Stimulated activated CD8-positive, alpha-beta memory T cell treated with anti-CD3 and anti-CD28 coated beads, Interleukin-15, amount 100 ng/mL, for 1 hour (primary cell): ENCODE measurements at regions not wholly inside any gene's neighbourhood (a gene's known extent, or its start where the extent isn't known, plus 50 kb on each side); places are given as distances from the start of the nearest gene placed in this dataset.
"Not testable (repeated sequence)": the region's sequence is repeated elsewhere in the genome, so short reads cannot be mapped to it uniquely, and the experiment has no call there.

Experiments
- DNase-seq: peaks from one replicate; pipeline ENCODE4 v3.0.0-alpha.2; 2020; ENCODE audit warnings: low read depth

DNA sequence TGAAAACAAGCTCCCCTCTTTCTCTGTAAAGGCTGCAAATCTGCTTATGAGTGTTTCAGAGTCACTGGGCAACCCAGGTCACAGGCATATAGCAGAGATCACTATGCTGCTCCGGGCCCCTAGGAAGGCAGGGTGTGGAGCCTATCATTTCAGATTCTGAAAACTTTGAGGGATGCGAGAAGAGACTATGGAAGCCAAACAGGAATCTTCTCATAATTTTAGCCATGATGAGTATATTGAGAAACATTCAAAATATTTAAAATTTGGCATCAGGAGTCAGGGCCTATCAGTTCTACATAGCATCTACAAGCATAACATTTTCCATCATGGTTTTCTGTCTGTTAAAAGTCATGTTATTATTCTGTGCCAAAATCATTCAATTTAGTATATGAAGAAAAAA is 61.7 kb upstream of the ATXN3L start:
- no peak for DNase-seq

DNA sequence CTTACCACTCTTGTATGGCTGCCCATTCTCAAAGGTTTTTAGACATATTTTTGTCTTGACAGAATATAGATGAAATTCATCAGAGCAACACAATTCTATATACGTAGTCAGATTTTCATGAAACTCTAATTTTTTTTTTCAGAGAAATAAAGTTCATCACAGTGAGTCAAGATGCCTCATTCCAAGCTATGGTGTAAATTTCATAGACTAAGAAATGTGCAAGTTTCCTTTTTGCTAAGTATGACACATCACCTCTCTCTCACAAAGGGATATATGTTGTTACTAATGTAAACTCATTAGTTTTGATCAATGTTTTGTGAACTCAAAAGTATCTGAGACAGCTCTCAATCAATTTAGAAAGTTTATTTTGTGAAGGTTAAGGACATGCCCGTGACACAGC is 60.4 kb upstream of the ATXN3L start:
- DNase-seq = no peak

DNA sequence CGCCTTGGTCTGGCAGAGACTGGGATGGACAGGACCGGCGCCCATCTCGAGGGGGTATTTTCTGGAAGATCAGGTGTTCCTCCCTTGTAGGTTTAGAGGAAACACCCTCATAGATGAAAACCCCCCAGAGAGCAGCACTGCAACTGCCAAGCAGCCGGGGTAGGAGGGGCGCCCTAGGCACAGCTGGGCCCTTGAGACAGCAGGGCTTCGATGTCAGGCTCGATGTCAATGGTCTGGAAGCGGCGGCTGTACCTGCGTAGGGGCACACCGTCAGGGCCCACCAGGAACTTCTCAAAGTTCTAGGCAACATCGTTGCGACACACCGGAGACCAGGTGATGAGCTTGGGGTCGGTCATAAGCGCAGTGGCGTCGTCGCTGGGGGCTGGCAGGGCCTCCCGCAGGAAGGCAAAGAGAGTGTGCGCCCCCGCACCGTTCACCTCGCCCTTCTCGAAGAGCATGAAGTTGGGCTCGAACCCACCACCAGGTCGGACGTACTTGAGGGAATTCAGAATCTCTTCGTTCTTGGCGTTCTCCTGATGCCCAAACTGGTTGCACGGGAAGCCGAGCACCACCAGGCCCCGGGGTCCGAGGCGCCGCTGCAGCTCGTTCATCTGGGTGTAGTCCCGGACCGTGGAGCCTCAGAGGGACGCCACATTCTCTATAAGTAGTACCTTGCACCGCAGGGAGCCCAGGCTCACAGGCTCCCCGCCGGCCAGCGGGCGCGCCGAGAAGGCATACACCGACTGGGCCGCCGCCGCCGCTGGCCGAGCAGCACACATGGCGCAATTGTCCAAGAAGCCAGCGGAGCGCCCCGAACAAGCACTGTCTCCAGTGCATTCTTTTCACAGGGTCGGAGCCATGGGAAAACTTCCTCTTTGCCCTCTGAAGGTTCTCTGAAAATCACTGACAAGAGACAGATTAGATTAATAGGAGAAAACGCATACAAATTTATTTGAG is 59.0 kb upstream of the ATXN3L start:
- DNase-seq = not testable (repeated sequence)

DNA sequence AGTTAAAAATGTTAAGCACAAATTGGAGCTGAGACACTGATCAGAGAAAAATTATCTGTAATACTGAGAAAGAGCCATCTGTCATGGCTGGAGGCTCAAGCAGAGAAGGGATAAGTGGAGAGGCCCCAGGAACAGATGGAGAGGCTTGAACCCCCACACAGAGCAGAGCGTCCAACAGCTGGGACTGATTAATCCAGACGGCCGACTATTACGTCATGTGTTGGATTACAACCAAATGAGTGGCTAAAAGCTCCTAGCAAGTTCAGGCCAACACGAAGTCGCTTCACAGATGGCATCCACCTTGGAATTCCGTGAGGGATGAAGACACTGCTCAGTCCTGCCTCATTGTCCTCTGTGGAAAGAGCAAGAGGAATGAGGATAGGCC is 57.7 kb upstream of the ATXN3L start:
- DNase-seq = no peak

DNA sequence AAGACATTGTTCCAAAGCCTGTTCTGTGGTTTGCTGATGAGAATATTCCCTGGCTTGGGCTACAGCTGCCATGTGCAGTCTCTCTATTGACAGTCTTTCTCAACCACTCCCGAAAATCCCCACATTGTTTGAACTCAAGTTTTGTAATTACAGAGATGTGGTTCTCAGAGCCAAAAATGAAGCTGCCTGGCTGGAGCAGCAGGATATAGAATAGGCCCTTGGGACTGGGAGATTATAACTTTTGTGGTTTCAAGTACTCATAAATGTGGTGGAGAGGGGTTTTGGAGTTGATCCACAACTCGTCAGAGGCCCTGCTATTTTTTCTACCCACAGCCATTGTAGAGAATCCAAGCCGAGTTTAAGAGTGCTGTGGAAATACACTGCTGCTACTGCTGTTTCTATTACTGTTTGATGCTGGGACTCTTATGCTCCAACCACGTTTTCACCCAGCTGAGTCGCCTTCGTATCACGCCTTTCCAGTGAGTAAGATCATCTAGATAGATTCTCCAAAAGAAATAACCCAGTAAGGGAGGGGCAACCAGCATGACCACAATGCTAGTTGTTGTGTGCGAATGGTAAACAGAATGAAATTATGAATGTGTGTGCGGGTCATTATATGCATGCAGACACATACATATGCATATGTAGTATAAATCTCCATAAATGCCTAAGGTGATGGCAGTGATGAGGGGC is 57.1 kb upstream of the ATXN3L start:
- DNase-seq = no peak

DNA sequence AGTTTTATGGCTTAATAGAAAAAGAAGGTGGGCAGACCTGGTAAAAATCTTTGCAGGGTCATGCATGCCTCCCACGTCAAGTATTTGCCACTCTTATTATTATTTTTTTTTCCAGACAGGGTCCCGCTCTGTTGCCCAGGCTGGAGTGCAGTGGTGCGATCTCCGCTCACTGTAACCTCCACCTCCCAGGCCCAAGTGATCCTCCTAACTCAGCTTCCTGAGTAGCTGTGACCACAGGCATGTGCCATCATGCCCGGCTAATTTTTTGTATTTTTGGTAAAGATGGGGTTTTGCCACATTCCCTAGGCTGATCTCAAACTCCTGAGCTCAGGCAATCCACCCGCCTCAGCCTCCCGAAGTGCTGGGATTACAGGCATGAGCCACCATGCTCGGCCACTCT is 55.7 kb upstream of the ATXN3L start:
- DNase-seq = not testable (repeated sequence)

DNA sequence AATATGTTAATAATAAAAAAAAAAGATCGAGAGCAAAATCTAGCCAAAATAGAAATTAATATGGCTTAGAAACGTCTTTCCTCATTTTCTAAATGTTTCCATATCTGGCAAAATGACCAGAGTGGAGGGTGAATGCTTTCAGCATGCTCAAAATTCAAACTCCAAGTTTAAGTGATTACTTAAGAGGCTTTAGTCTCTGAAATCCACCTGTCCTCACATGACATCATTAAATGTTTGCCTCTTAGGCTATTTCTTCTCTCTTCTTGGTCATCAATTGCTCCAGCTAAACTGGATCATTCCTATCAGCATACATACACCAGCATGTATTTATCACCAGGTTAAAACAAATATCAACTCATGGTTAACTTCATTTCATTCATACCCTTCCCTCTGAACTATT is 54.5 kb upstream of the ATXN3L start:
- DNase-seq = no peak

DNA sequence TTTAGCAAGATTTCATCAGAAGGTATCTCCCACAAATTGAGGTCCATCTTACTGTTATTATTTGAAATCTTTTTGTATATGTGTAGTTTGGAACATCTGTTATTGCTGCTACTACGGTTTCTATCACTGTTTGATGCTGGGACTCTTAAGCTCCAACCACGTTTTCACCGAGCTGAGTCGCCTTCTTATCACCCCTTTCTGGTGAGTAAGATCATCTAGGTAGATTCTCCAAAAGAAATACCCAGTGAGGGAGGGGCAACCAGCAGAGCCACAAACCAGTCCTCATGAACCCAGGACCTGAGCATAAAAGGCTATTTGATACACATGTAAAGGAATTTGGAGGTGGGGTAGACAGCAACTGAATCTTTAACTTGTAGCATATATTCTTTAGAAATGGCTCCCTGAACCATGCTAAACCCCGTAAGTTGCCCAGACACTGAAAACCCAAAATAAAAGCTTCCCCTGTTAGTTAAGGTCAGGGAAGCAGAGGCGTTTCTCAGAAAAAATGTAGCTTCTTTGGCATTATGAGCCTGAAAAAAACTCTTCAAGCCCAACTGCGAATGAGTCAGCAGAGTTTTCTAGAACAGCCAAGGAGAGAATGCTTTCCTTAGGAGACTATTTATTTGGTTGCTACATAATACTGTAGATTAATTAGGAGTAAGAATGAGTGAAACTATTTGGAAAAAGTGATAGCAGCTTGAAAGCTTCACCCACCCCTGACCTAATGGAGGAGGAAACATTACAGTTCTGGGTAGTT is 53.8 kb upstream of the ATXN3L start:
- no peak for DNase-seq

DNA sequence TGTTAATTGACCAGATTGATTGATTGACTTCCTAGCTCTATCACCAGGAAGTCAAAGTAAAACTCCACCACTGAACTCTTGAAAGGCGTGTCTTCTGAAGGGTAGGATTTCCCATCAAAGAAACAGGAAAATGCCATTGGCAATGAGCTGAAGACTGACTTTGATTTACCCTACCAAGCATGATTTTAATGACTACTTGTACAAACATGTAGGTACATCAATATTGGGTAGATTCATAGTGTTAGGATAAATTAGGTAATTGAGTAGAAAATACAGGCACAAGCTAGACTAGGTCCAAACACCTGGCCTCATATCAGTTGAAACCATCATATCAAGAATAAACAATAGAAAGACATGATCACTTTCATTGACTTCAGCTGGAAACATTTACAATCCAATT is 53.2 kb upstream of the ATXN3L start:
- no peak for DNase-seq

DNA sequence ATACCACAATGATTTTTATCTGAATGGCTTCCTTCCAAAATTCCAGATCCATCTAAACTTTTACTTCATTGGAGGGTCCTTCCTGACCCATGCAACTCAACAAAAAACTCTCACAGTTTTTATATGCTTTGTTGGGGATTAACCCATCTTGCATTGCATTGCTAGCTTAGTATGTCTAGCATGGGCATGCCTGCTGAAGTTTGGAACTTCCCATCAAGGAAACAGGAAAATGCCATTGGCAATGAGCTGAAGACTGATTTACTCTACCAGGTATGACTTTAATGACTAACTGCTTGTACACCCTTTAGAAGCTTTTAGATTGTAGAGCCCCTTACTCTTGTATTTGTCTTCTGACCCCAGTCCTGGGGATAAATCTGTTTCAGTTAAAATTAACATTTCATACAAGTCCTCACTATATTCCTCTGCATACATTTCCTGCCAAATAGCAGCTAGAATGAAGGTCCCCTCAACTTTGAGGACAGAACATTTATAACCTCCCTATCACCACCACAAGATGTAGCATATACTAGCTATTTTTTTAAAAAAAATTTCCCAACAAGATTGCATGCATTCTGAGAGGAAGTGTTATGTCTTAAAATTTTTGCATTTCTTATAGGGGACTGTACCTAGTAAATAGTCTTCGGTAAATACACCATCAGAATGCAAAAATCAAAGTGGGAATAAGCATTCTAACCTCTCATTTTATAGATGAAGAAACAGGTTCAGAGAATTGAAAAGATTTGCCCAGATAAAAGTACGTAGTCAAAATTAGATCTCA is 52.5 kb upstream of the ATXN3L start:
- DNase-seq = no peak

DNA sequence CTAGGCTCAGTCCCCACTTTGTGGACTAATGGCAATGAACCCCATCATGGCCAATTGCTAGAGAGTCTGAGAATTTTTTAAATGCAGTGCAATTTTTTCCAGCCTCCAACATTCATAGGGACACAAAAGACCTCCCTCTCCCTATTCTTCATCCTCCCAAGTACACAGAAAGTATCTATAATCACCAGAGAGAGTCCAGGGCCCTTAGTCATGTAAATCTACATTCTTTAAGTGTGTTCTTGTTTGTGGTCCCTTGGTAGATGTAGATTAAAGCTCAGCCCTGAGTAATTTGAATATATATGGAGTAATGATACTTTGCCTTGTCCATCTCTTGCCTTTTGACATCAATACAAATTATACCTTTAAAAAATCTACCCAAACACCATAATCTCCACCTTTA is 51.3 kb upstream of the ATXN3L start:
- no peak for DNase-seq

DNA sequence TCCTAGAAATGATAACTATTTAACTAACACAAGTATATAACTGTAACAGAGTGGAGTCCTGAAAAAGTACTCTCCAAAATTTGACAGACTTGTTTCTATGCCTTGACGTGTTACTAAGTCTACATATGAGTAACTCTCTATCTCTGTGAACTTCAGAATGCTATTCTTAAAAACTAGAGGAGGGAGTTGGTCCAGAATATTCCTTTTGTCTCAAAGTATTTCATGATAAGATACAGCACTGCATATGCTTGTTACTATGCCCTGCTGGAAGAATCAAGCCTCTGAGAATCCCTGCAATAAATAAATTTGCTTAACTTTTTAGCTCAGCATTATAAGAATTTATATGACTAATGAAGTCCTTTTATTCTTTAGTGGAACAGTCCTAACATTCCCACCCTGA is 50.9 kb upstream of the ATXN3L start:
- no peak for DNase-seq
